Left renal cortex interstitium (tissue), 4 donors: ENCODE measurements at regions not wholly inside any gene's neighbourhood (a gene's known extent, or its start where the extent isn't known, plus 50 kb on each side); places are given as distances from the start of the nearest gene placed in this dataset.
"Not testable (repeated sequence)": the region's sequence is repeated elsewhere in the genome, so short reads cannot be mapped to it uniquely, and the experiment has no call there.

ENCODE experiments used
- DNase-seq, 4 donors: peaks; one replicate each; pipeline ENCODE4 v3.0.0-alpha.2; 2013; ENCODE audit warnings: low read depth in 4 of 4, low spot score in 2 of 4, missing footprints in 1 of 4

DNA sequence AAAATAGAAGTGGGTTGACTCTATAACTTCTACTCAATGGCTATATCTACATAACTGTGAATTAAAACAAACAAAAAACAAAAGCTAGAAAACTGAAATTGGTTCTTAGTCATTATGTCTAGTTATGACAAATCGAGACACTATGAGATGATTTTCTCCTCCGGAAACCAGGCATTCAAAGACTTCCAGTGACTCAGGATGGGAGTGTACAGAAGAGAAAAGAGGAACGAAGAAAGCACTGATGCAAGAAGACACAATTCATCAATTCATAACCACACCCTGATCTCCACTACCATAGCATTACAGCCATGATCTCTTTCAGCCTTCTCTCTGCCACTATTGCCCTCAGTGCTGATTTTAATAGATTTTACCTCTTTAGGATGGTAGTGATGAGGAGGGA, 253.6 kb downstream of the CBLL2 start:
- DNase-seq = no peak

DNA sequence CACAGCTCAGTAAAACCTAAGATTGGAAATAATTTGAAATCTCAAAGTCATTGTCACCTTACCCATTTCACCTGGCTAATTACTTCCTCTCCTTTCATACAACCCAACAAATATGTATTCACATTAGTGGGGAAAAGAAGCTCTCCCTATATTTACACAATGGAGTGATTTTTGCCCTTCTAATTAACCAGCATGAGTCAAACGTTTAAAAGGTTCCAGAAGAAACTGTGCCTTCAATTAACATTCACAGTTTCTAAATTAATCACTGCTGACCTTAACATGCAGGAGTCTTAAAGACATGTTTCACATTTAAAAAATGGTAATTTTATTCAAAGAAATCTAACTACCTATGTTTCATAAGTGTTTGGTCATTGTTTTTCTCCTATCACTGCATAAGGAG, 254.6 kb downstream of the CBLL2 start:
- no peak for DNase-seq

DNA sequence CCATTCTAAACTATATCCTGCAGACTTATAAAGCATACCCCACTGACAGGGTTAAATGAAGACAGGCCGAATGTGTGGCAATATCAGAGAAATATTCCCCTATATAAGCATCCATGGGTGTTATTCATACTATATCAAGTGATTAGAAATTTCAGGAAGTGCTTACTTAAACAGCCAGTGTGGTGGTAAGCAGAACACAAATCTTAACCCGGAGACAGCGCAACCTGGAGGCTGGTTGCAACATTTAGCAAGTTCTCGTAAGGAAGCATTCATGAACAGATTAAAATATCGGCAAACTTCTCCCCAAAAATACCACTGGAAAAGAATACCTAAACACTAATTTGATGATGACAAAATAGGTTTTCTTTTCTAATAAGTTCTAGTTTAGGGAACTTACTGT, 261.2 kb downstream of the CBLL2 start:
- no peak for DNase-seq

DNA sequence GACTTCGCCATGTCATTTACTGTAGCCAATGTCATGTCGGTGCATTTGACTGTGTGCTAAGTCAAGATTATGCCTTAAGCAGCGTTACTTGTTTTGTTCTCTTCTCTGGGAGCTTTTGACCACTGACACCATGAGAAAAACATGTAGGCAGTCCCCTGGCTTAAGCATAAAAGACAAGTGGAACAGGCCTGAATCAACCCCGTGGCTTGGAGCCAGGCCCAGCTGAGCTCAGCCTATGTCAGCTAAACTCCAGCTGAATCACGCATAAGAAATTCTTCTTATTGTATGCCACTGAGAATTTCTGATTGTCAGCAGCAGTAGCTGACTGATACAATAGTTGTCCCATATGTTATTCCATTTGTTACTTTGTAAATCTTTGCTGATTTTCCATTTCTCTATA, 261.9 kb downstream of the CBLL2 start:
- no peak for DNase-seq

GRCh38 chrX:22536746-22537304, 264.1 kb downstream of the CBLL2 start:
- DNase-seq = no peak

GRCh38 chrX:22538580-22538979, 265.9 kb downstream of the CBLL2 start:
- DNase-seq = no peak

DNA sequence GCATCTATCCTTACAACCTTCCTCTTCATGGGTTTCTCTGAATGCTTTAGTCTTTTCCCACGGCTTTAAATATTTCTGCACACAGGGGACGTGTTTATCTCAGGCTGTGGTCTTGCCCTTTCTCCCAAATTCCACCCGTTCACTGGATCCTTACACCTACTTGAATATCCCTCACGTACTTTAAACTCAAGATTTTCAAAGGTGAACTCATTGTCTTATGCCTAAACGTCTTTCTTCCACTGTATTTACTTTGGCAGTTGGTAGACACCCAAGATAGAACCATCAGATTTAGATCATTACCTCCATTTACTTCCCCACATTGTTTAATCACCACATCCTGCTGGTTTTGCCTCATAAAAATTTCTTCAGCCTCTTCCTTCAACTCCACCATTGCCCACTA, 269.2 kb downstream of the CBLL2 start:
- DNase-seq = no peak

DNA sequence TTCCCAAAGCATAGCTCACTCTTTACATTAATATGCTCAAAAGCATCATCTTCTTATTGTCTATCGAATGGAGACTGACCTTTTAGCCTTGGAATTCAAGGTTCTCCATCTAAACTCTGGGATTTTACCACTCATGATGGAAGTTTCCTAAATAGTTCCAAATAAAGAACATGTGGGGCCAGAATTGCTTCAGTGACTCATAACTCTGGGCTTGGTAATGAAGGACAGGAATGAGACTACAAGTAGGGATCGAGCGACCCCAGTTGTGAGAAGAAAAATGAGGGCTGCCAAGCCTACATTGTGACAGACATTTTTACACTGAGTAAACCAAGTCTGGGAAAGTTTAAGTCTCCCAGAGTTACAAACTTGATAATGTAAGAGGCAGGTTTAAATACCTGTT, 269.9 kb downstream of the CBLL2 start:
- DNase-seq = no peak

DNA sequence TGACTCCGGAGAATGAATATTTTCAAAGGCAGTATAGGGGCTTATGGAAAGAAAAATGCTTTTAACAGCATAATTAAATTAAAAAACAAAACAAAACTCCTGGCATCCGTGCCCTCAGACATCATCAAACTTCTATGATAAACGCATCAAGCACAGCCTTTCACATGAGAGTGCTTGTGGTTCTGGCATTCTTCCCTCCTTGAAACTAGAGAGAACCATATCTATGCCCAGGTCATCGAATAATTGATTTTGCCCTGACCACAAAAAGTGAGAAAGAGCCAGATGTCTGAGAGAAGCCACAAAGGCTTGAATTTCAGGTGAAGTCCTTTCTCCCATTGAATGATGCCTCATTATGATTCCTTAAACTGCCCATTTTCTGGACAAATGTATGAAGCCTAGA, 286.8 kb downstream of the CBLL2 start:
- DNase-seq = no peak

DNA sequence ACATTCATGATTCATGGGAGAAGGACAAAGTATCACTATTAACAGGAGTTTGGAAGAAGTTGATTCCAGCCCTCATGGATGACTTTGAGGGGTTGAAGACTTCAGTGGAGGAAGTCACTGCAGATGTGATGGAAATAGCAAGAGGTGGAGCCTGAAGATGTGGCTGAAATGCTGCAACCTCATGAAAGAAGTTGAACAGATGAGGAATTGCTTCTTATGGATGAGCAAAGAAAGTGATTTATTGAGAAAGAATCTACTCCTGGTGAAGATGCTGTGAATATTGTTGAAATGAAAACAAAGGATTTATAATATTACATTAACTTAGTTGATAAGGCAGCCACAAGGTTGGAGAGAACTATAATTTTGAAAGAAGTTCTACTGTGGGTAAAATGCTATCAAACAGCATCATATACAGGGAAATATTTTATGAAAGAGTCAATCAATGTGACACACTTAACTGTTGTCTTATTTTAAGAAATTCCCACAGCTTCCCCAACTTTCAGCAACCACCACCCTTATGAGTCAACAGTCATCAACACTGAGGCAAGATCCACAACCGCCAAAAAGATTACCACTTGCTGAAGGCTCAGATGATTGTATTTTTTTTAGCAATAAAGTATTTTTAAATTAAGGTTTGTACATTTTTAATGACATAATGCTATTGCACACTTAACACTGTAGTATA, 302.6 kb downstream of the CBLL2 start:
- DNase-seq = no peak

- DNase-seq = no peak
These were observed 304.5 kb downstream of the CBLL2 start for GRCh38 chrX:22577181-22577580.

DNA sequence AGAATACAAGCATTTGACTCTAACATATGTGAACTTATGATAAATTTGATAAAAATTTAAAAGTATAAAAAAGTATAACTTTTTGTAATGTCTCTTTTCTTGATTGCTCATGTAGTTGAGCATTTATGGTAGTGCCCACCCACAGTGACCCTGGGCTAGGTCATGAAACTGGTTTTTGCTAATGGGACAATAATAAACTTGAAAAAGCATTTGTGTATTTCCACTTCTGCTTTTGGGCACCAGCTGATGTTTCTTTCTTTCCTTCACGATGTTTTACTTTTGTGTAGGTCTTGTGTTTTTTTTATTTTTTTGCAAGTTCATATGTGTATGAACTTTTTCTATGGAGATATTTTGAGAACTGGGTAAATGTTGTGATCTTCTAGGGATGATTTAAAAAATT, 313.1 kb downstream of the CBLL2 start:
- DNase-seq = no peak

DNA sequence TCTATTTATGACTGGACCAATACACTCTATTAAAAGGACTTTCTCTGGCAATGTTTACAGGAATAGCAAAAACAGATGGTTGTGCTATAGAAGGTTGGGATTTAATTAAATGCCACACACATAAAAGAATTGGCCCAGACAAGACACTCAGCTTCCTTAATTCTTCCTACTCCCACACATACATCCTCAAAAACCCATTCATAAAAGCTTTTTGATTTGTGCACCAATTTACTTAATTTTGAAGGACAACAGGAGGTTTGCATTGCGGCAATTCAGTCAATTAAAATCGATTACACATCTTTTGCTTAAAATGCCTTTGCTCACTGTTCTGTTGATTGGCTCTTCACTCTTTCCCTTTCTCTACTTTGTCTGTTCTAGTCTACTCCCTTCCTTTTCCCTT, 317.1 kb downstream of the CBLL2 start:
- no peak for DNase-seq

- no peak for DNase-seq
These were observed 322.1 kb downstream of the CBLL2 start for GRCh38 chrX:22594766-22595165.

- no peak for DNase-seq
These were observed 330.3 kb downstream of the CBLL2 start for GRCh38 chrX:22603060-22603459.

DNA sequence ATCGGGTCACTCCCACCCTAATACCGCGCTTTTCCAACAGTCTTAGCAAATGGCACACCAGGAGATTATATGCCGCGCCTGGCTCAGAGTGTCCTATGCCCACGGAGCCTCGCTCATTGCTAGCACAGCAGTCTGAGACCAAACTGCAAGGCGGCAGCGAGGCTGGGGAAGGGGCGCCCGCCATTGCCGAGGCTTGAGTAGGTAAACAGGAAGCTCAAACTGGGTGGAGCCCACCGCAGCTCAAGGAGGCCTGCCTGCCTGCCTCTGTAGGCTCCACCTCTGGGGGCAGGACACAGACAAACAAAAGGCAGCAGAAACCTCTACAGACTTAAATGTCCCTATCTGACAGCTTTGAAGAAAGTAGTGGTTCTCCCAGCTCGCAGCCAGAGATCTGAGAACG, 336.7 kb downstream of the CBLL2 start:
- not testable (repeated sequence) for DNase-seq

DNA sequence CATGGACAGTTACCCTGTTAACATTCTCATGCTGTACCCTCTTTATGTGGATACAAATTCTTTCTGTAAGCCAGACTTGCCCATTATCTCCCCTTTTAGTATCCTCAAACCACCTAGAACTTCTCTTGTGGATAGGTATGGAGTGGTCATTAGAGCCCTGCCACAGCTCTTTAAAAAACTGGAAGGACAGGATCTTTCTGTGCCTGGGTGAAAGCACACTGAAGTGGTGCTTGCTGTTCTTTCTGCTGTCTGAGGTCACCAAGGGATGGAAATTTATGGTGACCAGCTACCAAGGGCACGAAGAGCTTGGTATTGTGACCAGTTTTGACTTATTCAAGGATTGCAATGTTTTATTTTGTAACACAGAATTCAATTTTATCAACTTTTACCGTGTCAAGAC, 344.2 kb downstream of the CBLL2 start:
- DNase-seq = no peak

DNA sequence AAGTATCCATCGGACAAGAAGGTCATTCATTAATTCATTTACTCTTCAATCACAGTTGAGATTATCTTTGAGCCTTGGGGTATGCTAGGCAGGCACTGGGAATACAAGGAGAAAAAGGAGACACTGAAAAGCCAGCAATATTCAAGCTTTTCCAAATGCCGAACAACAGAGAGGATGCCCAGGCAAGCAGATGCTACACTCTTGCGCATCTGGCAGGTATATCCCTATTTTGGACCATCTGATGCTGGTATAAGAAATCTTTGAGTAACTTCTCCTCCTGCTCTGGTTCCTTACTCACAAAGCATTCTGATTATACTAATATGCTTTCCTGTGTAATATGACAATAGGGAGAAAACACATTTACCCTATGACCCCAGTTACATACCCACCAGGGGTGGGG, 354.9 kb downstream of the CBLL2 start:
- DNase-seq = no peak

DNA sequence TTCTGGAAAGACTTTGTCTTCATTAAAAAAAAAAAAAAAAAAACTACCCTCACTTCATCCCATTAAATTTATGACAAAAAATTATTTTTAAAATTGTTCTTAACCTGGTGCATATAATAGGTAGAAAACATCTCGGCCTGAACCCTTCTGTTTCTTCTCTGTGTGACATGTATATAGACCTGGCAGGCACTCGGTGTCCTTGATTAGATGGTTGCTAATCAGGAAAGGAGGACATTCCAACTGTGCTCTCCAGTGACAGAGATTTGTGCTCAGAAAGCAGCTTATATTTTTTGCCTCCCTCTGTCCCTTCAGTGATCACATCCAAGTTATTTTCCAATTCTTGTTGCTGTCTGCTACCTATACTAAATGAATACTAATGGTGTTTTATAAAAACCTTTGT, 355.6 kb downstream of the CBLL2 start:
- no peak for DNase-seq

DNA sequence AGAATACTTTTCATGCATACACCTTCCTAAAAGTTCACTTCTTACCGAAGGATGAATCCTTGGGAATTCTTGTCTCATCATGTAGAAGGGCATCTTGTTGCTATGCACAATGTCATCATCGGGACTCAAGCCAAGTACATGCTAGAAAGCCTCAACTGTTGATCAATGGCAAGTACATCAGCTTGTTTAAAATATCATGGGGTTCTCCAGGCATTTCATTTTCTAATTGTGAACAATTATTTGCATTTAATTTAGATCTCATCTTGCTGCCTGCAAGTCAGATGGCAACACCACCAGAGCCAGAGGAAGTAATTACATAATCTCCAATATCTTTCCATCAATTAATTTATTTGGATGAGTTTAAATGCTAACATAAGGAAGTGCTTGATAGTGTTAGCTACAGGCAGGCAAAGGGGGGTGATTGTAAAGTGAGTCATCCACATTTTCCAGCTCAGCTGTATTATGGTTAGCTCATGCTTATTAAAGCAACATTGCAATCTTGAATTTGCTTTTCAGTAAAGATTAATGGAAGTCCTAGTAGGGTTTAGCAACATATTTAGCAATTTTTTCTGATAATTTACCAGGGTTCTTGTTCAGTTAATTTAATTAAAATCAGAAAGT, 356.5 kb downstream of the CBLL2 start:
- DNase-seq = no peak

GRCh38 chrX:22634083-22634482, 361.4 kb downstream of the CBLL2 start:
- DNase-seq = no peak

DNA sequence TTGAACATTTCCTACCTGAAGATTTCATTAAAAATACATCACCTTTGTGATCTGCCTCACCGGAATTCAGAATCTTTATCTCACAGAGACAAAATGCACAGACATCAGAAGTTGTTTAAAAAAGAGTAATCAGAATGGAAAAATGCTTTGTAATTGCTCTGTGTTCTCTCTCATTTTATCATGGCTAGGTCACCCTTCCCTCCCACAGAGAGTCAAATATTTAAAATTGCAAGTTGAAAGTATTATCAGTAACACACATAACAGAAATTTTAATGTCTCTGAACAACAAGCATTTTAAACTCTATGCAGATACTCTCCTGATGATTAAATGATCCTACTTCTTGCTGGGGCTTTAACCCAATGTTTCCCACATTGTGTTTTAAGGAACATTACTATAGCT, 362.0 kb downstream of the CBLL2 start:
- no peak for DNase-seq

GRCh38 chrX:22648281-22648680, 351.5 kb upstream of the DDX53 start:
- DNase-seq = no peak
